ENCODE measurements at regions not wholly inside any gene's neighbourhood (a gene's known extent, or its start where the extent isn't known, plus 50 kb on each side); places are given as distances from the start of the nearest gene placed in this dataset.
"Not testable (repeated sequence)": the region's sequence is repeated elsewhere in the genome, so short reads cannot be mapped to it uniquely, and the experiment has no call there.

GRCh38 chr4:49270435-49270834 is 284.4 kb downstream of the CWH43 start:
- H3K4me2 ChIP-seq (ENCODE audit: low read length); H4K91ac ChIP-seq (ENCODE audit: low read depth, low read length); H3K9me3 ChIP-seq (ENCODE audit: insufficient read depth, low read depth, low read length); H2BK120ac ChIP-seq (ENCODE audit: insufficient read depth, low read length, poor library complexity); H3K14ac ChIP-seq (ENCODE audit: low read length); H4K8ac ChIP-seq (ENCODE audit: low read depth, low read length); H2BK5ac ChIP-seq (ENCODE audit: low read depth, low read length, poor library complexity); H3K27me3 ChIP-seq (ENCODE audit: insufficient read depth, low read length); H3K79me2 ChIP-seq (ENCODE audit: control insufficient read depth, insufficient read depth, low read length, poor library complexity); H4K12ac ChIP-seq (ENCODE audit: low read depth, low read length); H3K18ac ChIP-seq (ENCODE audit: low read length); H2BK12ac ChIP-seq (ENCODE audit: low read length); H3K79me1 ChIP-seq (ENCODE audit: low read length); H3K36me3 ChIP-seq (ENCODE audit: control insufficient read depth in 1 of 2, insufficient read depth in 2 of 2, low read length in 2 of 2); DNase-seq; H3K4me1 ChIP-seq (ENCODE audit: control insufficient read depth in 1 of 2, insufficient read depth in 2 of 2, low read length in 2 of 2); H2AK5ac ChIP-seq (ENCODE audit: low read length); H3K23ac ChIP-seq (ENCODE audit: low read length); H2AFZ ChIP-seq (ENCODE audit: insufficient read depth, low read length, poor library complexity); H3K9ac ChIP-seq (ENCODE audit: low read length); H3K27ac ChIP-seq (ENCODE audit: low read depth, low read length); H3K4me3 ChIP-seq (ENCODE audit: low read depth, low read length); H3K4ac ChIP-seq (ENCODE audit: low read depth, low read length): not testable (repeated sequence)
- WGBS (ENCODE audit: extremely low coverage, insufficient coverage, insufficient read length): no CpG with 5 or more reads among the region's 28 CpGs

DNA sequence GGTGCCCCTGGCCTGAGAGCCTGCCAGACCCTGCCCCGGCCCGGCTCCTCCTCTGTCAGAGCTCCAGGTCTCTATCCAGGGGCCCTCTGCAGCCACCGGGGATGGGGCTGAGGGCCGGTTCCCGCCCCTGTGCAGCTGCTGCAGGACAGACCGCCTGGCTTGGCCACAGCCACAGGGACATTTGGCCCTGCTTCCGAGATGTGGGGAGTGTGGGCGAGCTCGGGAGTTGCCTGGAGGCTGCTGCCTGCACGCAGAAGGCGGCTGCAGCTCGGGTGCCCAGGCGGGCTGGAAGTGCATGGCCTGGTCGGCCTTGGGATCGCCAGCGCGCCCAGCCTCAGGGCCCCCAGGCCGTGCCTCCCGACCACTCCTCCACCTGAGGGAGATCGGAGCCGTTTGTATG is 284.8 kb downstream of the CWH43 start:
- not testable (repeated sequence) for H2AFZ ChIP-seq (ENCODE audit: insufficient read depth, low read length, poor library complexity)

DNA sequence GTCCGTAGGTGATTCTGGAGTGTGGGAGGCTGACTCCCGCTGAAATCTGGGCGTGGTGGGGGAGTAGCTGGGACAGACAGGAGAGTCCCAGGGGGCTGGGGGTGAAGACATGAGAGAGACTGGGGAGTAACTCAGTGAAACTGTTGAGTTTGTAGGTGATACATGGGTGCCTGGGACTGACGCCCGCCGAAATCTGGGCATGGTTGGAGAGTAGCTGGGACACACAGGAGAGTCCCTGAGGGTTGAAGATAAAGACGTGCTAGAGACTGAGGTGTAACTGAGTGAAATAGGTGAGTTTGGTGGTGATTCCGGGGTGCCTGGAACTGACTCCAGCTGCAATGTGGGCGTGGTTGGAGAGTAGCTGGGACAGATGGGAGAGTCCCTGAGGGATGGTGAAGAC is 299.8 kb downstream of the CWH43 start:
- H3K79me2 ChIP-seq (ENCODE audit: control insufficient read depth, insufficient read depth, low read length, poor library complexity); H4K12ac ChIP-seq (ENCODE audit: low read depth, low read length); H3K79me1 ChIP-seq (ENCODE audit: low read length); H4K8ac ChIP-seq (ENCODE audit: low read depth, low read length); H4K91ac ChIP-seq (ENCODE audit: low read depth, low read length); H3K36me3 ChIP-seq (ENCODE audit: control insufficient read depth in 1 of 2, insufficient read depth in 2 of 2, low read length in 2 of 2); H3K23ac ChIP-seq (ENCODE audit: low read length); H3K4ac ChIP-seq (ENCODE audit: low read depth, low read length); H3K4me1 ChIP-seq (ENCODE audit: control insufficient read depth in 1 of 2, insufficient read depth in 2 of 2, low read length in 2 of 2); H3K4me3 ChIP-seq (ENCODE audit: low read depth, low read length); H3K9ac ChIP-seq (ENCODE audit: low read length); H3K18ac ChIP-seq (ENCODE audit: low read length); H2BK120ac ChIP-seq (ENCODE audit: insufficient read depth, low read length, poor library complexity); H2AK5ac ChIP-seq (ENCODE audit: low read length); H3K27me3 ChIP-seq (ENCODE audit: insufficient read depth, low read length); H2BK5ac ChIP-seq (ENCODE audit: low read depth, low read length, poor library complexity); DNase-seq; H3K14ac ChIP-seq (ENCODE audit: low read length); H2BK12ac ChIP-seq (ENCODE audit: low read length); H3K27ac ChIP-seq (ENCODE audit: low read depth, low read length); H3K4me2 ChIP-seq (ENCODE audit: low read length); H2AFZ ChIP-seq (ENCODE audit: insufficient read depth, low read length, poor library complexity): not testable (repeated sequence)
- WGBS (ENCODE audit: extremely low coverage, insufficient coverage, insufficient read length): no CpG with 5 or more reads among the region's 9 CpGs
- H3K9me3 ChIP-seq (ENCODE audit: insufficient read depth, low read depth, low read length): peaks cover 17% of the 10 kb centered on the region

More for the DNA sequence above, 284.8 kb downstream of the CWH43 start:
- not testable (repeated sequence) for H3K9me3 ChIP-seq (ENCODE audit: insufficient read depth, low read depth, low read length); H3K36me3 ChIP-seq (ENCODE audit: control insufficient read depth in 1 of 2, insufficient read depth in 2 of 2, low read length in 2 of 2); H3K79me2 ChIP-seq (ENCODE audit: control insufficient read depth, insufficient read depth, low read length, poor library complexity); H3K4me1 ChIP-seq (ENCODE audit: control insufficient read depth in 1 of 2, insufficient read depth in 2 of 2, low read length in 2 of 2); H3K18ac ChIP-seq (ENCODE audit: low read length); H3K27me3 ChIP-seq (ENCODE audit: insufficient read depth, low read length); H3K23ac ChIP-seq (ENCODE audit: low read length); DNase-seq; H3K4me2 ChIP-seq (ENCODE audit: low read length); H3K4me3 ChIP-seq (ENCODE audit: low read depth, low read length); H4K12ac ChIP-seq (ENCODE audit: low read depth, low read length); H2BK12ac ChIP-seq (ENCODE audit: low read length); H3K79me1 ChIP-seq (ENCODE audit: low read length); H3K9ac ChIP-seq (ENCODE audit: low read length); H2AK5ac ChIP-seq (ENCODE audit: low read length); H4K91ac ChIP-seq (ENCODE audit: low read depth, low read length); H3K27ac ChIP-seq (ENCODE audit: low read depth, low read length); H2BK5ac ChIP-seq (ENCODE audit: low read depth, low read length, poor library complexity); H4K8ac ChIP-seq (ENCODE audit: low read depth, low read length); H2BK120ac ChIP-seq (ENCODE audit: insufficient read depth, low read length, poor library complexity); H3K4ac ChIP-seq (ENCODE audit: low read depth, low read length); H3K14ac ChIP-seq (ENCODE audit: low read length)
- no CpG with 5 or more reads among the region's 21 CpGs for WGBS (ENCODE audit: extremely low coverage, insufficient coverage, insufficient read length)

DNA sequence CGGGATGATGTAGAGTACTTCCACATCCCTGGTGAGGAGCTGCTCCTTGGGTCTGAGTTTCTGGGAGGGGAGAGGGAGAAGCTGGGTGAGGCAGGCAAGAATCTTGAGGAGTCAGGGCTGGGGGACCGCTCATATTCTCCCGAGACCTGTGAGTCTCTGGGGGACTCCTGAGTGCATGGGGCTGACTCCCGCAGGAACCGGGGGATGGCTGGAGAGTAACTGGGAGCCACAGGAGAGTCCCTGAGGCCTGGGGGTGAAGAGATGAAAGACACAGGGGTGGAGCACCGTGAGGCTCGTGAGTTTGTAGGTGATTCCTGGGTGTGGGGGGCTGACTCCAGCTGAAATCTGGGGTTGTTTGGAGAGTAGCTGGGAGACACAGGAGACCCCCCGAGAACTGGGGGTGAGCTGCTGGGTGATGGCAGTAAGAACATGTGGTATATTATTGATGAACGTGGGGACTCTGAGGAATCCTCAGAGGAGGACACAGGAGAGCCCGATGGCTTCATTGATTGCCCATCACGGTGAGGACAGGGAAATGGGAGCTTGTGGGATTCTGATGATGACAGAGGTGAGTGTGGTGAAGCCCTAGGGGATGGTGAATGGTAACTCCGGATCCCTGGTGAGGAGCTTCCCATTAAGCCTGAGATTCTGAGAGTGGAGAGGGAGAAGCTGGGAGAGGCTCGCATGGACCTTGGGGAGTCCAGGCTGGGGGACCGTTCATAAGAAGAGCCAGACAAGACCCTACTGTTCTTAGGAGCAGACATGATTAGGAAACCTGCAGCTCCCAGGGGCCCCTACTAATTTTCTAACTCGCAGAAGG is 301.1 kb downstream of the CWH43 start:
- not testable (repeated sequence) for H3K4me3 ChIP-seq (ENCODE audit: low read depth, low read length); H3K23ac ChIP-seq (ENCODE audit: low read length); H2AFZ ChIP-seq (ENCODE audit: insufficient read depth, low read length, poor library complexity); H2BK120ac ChIP-seq (ENCODE audit: insufficient read depth, low read length, poor library complexity); H3K9ac ChIP-seq (ENCODE audit: low read length); H2AK5ac ChIP-seq (ENCODE audit: low read length); H3K4ac ChIP-seq (ENCODE audit: low read depth, low read length); DNase-seq; H3K27me3 ChIP-seq (ENCODE audit: insufficient read depth, low read length); H3K4me1 ChIP-seq (ENCODE audit: control insufficient read depth in 1 of 2, insufficient read depth in 2 of 2, low read length in 2 of 2); H3K14ac ChIP-seq (ENCODE audit: low read length); H4K8ac ChIP-seq (ENCODE audit: low read depth, low read length); H3K79me2 ChIP-seq (ENCODE audit: control insufficient read depth, insufficient read depth, low read length, poor library complexity); H2BK12ac ChIP-seq (ENCODE audit: low read length); H4K91ac ChIP-seq (ENCODE audit: low read depth, low read length); H3K4me2 ChIP-seq (ENCODE audit: low read length); H4K12ac ChIP-seq (ENCODE audit: low read depth, low read length); H3K27ac ChIP-seq (ENCODE audit: low read depth, low read length); H3K18ac ChIP-seq (ENCODE audit: low read length); H3K36me3 ChIP-seq (ENCODE audit: control insufficient read depth in 1 of 2, insufficient read depth in 2 of 2, low read length in 2 of 2); H3K79me1 ChIP-seq (ENCODE audit: low read length); H2BK5ac ChIP-seq (ENCODE audit: low read depth, low read length, poor library complexity)
- H3K9me3 ChIP-seq (ENCODE audit: insufficient read depth, low read depth, low read length): peaks cover 17% of the 10 kb centered on the region
- WGBS (ENCODE audit: extremely low coverage, insufficient coverage, insufficient read length): no CpG with 5 or more reads among the region's 15 CpGs

Data from trophoblast cell (in vitro differentiated cells and primary cell).